A673 (cell line): ENCODE measurements at regions not wholly inside any gene's neighbourhood (a gene's known extent, or its start where the extent isn't known, plus 50 kb on each side); places are given as distances from the start of the nearest gene placed in this dataset.

Source experiments
- EZH2 ChIP-seq: fragments of 200-600 bp; sonication (generic); IDR thresholded peaks from 2 replicates; pipeline ENCODE4 v1.6.1; 2017; ENCODE audit warnings: borderline replicate concordance, low read depth, mild to moderate bottlenecking, mixed read lengths, antibody characterized with exemption, low read length; ENCODE audit not compliant: poor library complexity, severe bottlenecking
- TF ChIP-seq, protein P1 (sequence below): fragments of 300-800, 200-600 bp; sonication (generic); conservative IDR thresholded peaks from 2 replicates; pipeline ENCODE4 v1.5.1; 2017; ENCODE audit warnings: low read depth, mild to moderate bottlenecking, antibody characterized with exemption, low read length, moderate library complexity, mixed read lengths

DNA sequence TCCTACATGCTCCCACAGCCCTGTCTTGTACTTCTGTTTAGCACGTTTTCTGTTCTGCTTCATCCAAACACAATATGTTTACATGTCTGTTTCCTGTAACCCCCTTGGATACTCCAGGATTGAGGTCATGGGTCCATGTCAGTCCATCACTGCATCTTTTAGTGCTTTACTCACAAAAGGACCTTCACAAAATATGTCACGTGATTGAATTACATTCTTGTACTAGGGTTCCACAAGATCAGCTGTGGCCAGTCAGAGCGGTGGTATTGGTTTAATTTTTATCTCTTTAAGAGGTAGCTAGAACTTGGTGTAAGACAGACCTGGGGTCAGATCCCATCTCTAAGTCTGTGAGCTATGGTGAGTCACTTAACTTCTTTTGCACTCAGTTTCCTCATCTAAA, 201.2 kb upstream of the FAM78B start:
- TF ChIP-seq, protein P1, sequence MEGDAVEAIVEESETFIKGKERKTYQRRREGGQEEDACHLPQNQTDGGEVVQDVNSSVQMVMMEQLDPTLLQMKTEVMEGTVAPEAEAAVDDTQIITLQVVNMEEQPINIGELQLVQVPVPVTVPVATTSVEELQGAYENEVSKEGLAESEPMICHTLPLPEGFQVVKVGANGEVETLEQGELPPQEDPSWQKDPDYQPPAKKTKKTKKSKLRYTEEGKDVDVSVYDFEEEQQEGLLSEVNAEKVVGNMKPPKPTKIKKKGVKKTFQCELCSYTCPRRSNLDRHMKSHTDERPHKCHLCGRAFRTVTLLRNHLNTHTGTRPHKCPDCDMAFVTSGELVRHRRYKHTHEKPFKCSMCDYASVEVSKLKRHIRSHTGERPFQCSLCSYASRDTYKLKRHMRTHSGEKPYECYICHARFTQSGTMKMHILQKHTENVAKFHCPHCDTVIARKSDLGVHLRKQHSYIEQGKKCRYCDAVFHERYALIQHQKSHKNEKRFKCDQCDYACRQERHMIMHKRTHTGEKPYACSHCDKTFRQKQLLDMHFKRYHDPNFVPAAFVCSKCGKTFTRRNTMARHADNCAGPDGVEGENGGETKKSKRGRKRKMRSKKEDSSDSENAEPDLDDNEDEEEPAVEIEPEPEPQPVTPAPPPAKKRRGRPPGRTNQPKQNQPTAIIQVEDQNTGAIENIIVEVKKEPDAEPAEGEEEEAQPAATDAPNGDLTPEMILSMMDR: no peak
- no peak for TF ChIP-seq EZH2
